DMS53 (cell line): ENCODE measurements at regions not wholly inside any gene's neighbourhood (a gene's known extent, or its start where the extent isn't known, plus 50 kb on each side); places are given as distances from the start of the nearest gene placed in this dataset.
A peak's percentile ranks its signal among the peaks of the same experiment; 100 is the strongest.
"Not testable (repeated sequence)": the region's sequence is repeated elsewhere in the genome, so short reads cannot be mapped to it uniquely, and the experiment has no call there.

Source experiments
- DNase-seq: peaks from one replicate; lab custom pipeline; 2025; lab: John Stamatoyannopoulos, UW

DNA sequence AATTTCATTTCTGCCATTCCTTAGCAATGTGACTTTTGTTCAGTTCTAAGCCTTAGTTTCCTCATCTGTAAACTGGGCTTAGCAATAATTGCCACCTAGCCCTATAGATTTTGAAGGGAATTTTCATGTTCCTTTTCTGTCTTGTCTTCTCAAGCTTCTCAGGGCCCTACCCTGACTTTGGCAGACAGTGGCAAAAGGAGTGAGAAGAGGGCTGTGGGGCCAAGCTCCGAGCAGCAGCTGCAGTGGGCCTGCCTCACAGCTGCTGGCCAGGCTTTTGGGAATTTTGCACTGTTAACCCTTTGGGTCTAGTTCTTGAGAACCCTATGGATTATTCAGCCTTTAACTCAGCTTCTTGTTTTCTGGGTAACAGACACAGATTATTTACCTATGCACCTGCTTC lies 67.6 kb upstream of the IGSF1 start:
- DNase-seq: no peak

DNA sequence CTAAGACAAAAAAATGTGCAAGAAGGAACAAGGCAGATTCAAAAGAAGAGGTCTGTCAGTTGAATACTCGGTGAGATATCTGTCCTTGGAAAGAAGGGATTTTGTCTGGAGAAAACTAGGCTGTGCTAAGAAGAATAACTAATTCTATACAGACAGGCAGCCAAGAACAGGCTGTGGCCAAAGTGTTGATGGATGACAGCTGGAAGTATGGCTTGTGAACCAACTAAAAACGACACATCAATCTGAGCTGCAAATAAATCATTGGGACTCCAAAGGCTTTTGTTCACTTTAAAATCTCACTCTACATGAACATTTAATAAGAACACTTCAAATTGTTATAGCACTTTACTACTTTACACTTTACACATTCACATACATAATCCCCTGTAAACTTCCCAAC lies 70.5 kb upstream of the IGSF1 start:
- no peak for DNase-seq

DNA sequence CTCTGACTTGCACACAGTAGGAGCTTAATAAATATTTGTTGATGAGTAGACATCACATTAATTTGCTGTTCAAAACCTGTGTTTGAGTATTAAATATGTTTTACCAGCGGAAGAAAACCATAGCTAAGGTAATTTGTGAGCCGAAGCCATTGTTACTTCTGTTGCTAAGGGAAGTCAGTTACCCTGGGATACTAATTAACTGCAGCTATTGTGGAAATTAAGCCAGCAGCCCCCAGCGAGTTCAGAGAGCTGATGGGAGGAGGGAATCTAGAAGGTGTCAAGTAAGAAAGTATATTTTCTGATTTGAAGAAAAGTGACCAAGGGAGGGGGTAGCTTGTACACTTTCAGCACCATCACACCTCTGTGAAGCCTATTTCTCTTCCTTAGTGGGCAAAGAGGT lies 76.7 kb upstream of the IGSF1 start:
- DNase-seq: no peak

DNA sequence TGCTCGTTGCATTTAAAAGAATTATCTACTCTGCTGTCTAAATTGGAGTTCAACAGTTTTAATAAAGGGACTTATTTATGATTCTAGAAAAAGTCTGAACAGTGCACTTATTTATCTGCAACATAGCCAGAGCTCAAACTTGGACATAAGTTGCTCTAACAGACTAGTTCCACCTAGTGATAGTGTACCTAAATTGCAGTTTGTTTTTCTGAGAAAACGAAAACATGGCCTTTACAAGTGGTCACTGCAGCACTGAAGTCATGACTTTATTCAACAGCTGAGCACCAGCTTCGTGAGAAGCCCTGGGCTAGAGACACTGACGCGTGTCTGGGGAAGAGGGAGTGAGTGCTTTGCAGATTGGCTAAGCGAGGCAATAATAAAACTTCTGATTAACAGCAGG lies 77.3 kb upstream of the IGSF1 start:
- DNase-seq: peak; percentile 60

DNA sequence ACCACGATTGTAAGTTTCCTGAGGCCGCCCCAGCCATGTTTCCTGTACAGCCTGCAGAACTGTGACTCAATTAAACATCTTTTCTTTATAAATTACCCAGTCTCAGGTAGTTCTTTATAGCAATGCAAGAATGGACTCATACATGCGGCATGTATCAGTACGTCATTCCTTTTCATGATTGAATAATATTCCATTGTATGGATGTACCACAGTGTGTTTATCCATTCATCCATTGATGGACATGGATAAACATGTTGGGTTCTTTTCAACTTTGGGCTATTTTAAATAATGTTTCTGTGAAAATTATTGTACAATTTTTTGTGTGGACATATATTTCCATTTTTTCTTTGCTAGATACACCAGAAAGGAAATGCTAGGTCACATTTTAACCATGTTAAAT lies 99.2 kb upstream of the IGSF1 start:
- no peak for DNase-seq

DNA sequence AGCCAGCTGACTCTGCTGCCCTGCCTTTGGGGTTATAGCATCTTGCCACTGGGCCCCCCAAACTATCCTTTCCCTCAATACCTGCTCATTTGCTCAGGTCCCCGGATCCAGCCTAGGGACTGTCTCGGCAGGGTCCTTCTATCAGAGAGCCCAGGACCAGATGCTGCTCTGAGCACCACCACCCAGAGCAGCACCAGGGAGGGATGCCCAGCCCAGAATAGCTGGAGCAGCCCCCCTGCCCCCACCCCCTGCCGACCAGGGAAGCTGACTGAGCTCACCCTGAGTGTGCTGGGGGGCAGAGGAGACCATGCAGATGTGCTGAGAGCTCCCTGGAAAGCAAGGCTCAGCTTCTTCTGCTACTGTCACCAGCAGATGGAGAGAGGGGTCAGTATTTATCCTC lies 103.6 kb upstream of the IGSF1 start:
- no peak for DNase-seq

DNA sequence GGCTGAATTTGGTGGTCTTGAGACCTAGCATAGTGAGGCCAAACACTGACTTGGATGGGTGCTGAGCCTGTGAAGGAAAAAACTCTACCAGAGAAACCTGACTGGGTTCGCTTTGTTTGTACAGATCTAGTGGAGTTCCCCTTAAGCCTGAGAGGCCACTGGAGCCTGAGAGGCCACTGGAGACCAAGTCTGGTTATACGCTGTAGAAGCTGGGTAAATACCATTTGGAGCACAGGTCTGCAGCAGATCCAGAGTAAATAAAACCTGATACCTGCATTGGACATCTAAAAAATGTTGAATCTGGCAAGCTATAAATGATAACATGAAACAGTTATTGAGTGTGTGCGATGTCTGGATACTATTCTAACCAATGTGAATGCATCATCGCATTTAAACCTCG lies 104.3 kb upstream of the IGSF1 start:
- DNase-seq: peak; percentile 84

DNA sequence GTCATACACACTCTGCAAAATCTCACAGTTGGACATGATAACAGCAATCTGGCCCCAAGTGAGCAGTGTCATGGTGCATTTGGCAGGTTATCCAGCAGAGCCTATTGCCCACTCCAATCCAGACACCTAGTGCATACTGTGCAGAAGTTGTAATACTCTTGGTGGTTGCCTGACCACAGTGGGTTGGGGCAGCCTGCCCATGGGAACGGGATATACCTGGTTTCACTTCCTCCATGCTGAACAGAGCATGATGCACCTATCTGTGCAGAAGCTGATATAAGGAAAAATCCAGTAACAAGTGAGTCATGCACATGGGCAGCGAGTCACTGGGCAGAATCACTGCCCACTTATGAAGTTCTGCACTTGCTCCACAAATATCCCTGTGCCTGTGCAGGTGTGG lies 105.3 kb upstream of the IGSF1 start:
- DNase-seq: peak; percentile 45

DNA sequence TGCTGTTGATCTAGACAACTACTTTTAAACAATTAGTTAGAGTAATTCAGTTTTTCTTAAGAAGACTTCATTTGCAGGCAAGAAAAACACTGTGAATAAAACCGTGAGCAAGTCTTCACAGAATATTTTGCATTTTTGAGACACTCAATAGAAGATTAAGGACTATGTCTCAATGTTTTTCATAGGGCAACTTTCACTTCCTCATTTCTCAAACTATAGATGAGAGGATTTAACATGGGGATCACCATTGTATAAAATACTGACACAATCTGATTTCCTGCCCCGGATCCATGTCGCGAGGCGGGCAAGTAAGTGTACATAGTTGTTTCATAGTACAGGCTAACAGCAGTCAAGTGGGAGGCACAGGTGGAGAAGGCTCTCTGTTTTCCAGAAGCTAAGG lies 108.8 kb upstream of the IGSF1 start:
- no peak for DNase-seq

DNA sequence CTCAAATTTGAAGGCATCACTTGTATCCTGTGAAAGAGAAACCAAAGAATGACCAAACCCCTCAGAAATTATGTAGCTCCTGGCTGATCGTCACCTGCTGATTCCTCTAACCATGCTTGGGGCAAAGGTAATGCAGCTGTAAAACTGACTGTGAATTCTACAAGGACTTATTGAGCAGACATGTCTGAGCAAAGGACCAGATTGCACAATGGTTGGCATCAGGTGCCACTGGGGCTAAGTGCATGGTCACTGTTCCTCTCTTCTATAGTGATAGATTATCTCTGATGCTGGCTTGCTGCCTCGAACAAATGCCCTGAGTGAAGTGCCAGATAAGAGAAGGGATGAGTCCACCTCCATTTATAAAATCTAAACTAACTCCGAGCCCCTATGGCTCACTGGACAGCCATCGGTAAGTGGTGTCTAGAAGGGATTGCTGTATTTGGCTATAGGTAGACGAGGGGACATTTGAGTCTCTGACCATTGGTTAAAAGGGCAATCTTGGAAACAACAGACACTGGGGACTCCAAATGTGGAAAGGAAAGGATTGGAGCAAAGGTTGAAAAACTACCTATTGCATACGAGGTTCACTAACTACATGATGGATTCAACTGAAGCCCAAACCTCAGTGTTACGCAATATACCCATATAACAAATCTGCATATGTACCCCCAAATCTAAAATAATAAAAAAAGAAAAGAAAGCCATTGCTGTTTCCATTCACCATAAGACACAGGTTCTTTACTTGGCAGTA lies 110.7 kb upstream of the IGSF1 start:
- no peak for DNase-seq

DNA sequence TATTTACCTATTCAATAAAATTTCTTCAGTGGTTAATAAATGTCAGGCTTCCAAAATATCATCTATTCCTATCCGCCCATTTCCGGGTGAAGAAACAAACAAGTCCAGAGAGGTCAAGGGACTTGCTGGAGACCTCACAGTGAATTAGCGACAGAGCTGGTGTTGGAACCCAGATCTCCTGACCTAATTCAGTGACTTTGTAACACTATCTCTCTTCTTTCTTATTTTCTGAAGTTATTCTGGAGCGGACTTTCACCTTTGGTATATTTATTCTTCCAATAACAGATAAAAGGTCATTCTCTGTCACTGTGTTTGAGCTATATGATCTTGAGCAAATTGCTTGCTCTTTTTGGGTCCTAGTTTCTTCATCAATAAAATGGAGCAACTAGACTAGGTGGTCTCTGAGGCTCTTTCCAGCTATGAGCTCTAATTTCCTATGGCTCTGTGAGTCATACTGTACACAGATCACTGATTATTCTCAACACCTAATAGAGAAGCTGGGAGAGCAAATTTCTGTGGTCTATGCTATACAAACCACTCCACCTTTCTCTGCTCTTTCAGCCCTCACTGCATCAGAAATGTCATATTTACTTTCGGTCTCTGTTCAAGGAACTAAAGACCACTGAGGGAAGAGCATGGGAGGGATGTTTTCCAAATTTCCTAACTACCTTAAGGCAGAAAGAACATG lies 113.2 kb upstream of the IGSF1 start:
- peak; percentile 1 for DNase-seq

DNA sequence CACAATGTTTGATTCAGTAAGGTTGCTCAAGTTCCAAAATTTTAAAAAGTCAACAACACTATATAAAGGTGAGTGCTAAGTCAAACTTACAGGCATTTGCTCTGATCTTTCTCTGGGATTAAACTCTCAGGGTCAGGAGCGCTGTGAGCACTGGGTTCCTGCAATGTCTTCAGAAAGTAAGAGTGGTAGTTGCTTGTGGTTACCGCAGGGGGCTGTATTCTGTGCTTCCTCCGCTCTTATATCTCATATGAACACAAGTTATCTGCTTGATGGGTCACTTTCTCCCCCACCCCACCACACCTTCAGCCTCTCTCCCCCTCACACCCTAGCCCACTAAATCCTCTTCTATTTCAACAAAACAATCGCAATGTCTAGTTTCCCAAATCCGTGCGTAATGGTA lies 116.4 kb upstream of the IGSF1 start:
- no peak for DNase-seq

DNA sequence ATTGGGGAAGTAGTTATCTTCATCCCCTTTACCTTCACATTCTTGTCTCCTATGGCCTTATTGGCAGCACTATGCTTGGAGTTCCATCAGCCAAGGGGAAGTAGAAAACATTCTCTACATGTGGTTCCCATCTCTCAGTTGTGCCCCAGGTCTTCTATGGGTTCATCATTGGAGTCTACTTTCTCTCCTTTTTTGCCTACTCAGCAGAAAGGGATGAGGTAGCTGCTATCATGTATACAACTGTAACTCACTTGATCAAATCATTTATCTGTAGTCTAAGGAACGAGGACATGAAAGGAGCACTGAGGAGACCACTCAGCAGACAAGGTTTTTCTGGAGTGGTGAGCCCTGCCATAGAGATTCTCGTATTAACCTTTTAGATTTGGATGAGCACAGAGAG lies 119.0 kb upstream of the OR13H1 start:
- no peak for DNase-seq

DNA sequence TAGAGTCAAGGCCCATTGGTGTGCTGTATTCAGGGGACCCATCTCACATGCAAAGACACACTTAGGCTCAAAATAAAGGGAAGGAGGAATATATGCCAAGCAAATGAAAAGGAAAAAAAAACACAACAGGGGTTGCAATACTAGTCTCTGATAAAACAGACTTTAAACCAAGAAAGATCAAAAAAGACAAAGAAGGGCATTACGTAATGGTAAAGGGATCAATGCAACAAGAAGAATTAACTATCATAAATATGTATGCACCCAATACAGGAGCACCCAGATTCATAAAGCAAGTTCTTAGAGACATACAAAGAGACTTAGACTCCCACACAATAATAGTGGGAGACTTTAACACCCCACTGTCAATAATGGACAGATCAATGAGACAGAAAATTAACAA lies 113.4 kb upstream of the OR13H1 start:
- not testable (repeated sequence) for DNase-seq

DNA sequence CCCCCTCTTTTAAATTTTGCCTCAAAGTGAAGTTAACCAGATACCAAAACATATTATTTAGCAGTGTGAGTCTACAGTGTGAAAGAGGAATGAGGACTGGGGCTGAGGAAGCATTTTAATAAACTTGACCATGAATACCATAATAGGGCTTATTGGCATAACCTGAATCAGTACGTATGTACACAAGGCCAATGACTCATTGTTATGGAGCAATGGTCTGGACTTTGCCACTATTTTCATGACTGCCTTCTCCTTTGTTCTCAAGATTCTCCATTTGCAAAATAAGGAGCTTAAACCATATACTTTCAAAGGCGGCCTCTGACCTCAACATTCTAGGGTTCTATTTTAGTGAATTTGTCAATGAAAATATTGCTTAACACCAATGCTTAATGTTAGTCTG lies 102.8 kb upstream of the OR13H1 start:
- DNase-seq: peak; percentile 70

DNA sequence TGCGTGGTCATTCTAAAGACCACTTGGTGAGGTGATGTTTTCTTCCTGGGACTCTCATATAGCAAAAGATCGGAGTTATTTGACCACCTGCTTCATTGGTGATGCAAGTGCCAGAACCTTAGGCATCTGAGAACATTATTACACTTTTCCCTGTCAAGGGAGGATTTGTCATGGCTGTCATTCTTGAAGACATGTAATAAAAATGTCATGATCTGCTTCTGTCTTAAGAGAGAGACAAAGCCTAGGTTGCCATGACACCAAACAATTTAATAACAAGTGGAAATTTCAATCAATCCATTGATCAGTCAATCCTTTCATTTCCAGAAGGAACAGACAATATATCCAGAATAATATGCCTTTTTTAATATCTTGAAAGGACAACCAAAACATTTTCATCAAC lies 97.9 kb upstream of the OR13H1 start:
- no peak for DNase-seq

DNA sequence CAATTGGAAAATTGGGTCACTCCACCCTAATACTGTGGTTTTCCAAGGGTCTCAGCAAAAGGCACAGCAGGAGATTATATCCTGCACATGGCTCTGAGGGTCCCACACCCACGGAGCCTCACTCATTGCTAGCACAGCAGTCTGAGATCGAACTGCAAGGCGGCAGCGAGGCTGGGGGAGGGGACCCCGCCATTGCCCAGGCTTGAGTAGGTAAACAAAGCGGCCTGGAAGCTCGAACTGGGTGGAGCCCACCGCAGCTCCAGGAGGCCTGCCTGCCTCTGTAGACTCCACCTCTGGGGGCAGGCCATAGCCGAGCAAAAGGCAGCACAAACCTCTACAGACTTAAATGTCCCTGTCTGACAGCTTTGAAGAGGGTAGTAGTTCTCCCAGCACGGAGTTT lies 82.0 kb upstream of the OR13H1 start:
- DNase-seq: not testable (repeated sequence)

DNA sequence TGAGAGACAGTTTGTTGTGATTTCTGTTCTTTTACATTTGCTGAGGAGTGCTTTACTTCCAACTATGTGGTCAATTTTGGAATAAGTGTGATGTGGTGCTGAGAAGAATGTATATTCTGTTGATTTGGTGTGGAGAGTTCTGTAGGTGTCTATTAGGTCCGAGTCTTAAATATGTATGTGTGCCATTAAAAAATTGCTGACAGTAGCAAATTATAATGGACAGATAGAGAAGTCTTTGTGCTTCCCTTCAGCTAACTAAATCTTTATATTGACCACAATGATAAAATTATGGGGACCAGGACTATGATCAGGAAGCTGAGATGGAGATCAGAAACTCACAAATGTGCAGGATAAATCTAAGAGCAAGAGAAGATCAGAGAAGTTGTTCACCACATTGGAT lies 70.1 kb upstream of the OR13H1 start:
- not testable (repeated sequence) for DNase-seq

DNA sequence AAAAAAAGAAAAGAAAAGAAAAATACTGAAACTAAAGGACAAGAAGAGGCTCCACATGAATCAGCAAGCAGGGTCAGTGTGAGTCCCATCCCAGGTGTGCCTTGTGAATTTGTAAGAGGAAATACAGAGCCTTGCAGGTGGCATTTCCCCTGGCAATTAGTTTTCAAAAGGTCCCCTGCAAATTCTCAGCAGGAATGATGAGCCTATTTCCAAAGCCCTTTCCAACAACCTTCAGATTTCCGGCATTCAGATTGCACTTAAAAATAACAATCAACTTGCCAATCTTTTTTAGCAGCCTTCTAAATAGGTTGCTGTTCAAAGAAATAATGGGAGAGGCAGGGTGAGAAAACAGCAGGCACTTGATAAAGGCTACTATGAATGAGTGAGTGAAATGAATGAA lies 66.4 kb upstream of the OR13H1 start:
- DNase-seq: no peak
